ENCODE measurements at regions not wholly inside any gene's neighbourhood (a gene's known extent, or its start where the extent isn't known, plus 50 kb on each side); places are given as distances from the start of the nearest gene placed in this dataset.
"Not testable (repeated sequence)": the region's sequence is repeated elsewhere in the genome, so short reads cannot be mapped to it uniquely, and the experiment has no call there.

DNA sequence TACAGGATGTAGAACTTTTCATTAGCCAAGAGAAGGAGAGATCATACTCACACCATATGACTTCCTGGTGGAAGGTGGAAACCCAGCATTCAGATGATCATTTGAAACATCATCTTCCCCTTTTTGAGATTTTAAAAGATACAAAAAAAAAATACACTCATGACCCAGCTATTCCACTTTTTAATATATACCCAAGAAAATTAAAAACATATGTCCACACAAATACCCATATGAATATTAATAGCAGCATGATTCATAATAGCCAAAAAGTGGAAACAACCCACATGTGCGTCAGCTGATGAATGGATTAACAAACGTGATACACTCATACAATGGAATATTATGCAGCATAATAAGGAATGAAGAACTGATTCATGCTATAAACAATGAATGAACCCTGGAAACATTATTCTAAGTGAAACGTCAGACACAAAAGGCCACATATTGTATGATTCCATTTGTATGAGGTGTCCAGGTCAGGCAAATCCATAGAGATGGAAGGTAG lies 130.0 kb upstream of the SGK1 start:
- no peak for DNase-seq

DNA sequence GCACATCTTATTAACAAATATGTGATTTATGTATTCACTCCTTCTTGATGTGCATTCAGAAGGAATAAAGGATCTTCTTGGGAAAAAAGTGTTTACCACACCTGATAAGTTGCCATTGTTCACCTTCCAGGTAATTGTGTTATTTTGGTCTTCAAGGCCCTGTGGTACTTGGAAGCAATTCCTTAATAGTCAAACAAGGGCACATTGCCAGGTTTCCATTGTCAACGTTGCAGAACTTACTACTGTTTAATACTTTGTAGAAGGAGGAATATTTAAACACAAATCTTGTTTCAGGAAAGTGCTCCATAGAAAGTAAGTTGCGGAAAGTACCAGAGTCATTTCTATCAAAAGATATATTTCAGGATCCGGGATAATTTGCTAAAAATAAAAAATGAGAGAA lies 129.5 kb upstream of the SGK1 start:
- no peak for DNase-seq

DNA sequence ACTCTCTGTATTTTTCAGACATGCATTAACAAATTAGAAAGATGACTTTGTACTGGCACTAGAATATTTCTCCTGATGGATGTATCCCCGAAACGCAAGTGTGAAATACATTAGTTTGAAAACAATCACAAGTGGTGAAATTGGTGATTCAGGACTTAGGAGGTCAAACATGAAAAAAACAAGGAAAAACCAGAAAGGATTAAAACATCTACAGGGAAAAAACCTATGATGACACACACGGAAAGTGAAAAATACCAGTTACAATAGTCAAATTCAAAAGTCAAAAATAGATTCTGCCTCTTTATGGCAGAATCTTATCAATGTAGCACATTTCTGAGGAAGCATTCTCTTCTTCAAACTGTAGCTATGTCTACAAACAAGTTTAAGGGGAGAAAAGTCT lies 129.0 kb upstream of the SGK1 start:
- DNase-seq = no peak

DNA sequence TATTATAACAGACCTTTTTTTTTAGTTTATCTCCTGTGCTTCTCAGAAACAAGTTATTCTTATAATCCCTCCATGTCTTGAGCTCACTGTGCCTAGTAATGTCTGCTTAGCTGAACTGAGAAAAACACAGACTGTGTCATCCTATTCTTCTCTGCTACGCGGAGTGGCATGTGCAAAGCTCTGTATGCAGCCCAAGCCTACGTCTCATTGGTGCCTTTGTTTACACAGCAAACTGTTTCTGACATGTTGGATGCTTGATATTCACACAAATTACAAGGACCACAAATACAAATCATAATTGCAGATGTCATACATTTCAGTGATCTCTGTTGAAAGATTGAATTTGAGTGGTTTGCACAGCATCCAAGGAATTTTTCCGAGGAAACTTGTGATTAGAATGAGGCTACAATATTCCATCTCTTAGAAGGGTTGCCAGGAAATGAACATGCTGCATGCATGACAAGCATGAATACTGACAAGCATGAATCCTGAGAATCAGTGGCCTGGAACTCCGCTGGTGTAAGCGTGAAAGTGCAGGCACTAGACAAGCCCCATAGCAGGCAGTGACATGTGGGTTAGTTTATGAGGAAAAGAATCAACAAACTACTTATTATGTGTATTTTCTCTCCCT lies 128.4 kb upstream of the SGK1 start:
- DNase-seq = no peak

DNA sequence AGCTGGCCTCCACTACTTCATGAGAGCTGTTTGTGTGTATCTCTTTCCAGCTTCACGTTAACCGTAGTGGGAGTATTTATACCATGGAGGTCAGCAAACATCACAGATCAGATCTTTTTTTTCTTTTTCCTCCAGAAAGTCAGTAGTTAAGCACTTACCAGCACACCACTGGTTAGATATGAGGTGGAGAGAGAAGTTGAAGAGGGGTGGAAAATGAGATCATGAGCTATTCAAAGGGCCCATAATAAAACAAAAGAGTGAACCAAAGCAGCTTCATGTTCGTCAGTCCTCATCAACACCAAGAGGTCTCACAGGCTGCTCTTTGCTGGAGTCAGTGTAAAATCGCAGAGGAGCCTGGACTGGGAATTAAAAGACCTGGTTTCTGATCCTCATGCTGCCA lies 125.1 kb upstream of the SGK1 start:
- DNase-seq = no peak

DNA sequence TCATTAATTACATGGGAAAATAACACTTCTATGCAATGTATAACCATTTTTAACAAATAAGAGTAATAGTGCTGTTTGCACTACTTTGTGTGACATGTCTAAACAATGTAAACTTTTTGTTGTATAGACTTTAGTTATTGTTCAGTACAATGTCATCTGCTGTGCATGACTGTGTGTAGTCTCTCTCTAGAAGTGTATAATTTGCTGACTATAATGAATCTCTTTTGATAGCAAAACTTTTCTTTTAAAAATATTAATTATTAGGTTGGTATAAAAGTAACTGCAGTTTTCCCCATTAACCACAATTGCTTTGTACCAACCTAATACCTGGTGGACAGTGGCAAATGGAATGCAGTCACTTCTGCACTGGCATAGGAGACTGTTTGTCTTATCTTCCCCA lies 124.2 kb upstream of the SGK1 start:
- no peak for DNase-seq

DNA sequence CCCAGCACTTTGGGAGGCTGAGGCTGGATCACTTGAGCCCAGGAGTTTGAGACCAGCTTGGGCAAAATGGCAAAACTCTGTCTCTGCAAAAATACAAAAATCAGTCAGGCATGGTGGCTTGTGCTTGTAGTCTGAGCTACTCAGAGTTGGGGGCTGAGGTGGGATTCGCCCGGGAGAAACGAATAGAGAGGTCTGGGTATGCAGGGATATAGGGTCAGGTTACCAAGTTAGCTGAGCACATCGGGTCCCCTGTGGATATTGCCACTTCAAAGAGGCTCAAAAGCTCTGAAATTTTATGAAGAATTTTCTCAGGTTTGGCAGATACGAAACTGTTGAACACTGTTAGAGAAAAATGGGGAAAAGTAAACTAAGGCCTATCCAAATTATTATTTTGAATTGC lies 120.9 kb upstream of the SGK1 start:
- DNase-seq = no peak

DNA sequence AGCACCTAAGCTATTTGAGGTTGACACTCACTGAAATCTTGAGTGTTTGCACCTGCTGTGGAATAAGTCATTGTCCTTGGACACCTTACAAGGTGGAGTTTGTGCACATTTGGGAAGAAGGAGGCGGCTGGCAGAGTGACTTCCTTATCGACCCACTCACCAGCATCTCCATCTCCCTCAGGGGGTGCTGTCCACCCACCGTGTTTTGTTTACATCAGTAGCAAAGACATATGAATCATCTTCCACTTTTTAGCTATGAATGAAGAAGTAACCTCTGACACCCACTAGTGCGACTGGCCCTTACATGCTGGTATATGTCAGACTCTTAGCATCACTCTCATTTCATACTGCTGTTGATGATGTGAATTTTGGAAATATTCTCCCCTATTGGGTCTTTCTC lies 119.5 kb upstream of the SGK1 start:
- peak; percentile 7 for DNase-seq

DNA sequence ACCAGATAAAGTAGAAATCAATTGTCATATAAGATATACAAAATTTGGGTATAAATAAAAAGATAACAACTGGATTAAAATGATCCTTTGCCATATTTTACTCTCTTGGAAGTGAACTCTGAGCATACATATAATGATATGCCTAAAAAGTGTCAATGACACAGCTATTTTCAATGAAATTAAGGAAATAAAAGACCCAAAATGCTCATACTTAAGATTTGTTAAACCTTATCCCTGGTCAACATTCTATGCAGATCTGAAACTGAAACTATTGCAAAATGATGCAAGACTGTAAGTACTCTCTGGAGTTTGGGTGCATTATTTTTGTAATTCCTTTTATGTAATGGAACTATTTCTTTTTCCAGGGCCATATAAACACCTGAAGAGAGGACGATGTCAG lies 119.0 kb upstream of the SGK1 start:
- DNase-seq = no peak

DNA sequence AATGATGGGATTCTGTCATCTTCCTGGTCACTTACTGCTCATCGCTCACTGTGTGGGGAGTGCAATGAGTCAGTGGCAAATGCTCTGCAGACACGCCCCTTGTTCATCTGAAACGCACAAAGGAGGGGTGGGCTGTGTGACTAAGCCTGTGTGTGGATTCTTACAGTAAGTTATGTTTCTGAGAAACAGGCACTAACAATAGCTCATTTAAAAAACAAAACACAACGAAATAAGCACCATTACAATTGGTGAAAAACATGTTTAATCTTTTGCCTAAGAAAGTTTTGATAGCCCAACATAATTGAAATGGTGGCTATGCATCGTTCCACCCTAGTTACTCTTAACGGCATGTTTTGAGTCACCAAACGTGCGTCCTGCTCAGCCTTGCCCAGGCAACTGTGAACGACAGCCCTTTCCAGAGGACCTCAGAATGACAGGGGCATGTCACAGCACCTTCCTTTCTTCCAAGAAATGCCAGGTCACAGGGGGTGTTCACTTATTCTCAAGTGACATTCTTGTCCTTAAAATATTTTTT lies 118.4 kb upstream of the SGK1 start:
- peak; percentile 58 for DNase-seq

DNA sequence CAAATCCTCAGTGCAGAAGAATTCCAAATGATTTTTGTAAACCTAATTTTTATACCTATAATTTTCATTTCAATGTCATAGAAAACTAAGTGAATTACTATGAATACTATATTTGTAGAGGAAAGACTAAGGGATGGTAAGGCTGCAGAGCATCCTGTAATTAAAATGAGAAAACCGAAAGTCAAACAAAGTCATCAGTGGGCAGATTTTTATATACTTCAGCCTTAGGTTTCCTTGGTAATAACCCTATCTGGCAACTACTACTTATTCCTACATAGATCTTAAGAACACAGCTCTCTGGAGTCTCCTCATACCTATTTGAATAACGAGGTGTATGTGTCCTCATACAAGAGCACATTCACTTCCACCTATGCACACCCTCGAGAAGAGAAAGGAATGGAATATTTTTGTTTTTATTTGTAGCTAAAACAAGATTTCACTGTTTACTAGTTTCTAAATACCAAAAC lies 117.9 kb upstream of the SGK1 start:
- DNase-seq = no peak

DNA sequence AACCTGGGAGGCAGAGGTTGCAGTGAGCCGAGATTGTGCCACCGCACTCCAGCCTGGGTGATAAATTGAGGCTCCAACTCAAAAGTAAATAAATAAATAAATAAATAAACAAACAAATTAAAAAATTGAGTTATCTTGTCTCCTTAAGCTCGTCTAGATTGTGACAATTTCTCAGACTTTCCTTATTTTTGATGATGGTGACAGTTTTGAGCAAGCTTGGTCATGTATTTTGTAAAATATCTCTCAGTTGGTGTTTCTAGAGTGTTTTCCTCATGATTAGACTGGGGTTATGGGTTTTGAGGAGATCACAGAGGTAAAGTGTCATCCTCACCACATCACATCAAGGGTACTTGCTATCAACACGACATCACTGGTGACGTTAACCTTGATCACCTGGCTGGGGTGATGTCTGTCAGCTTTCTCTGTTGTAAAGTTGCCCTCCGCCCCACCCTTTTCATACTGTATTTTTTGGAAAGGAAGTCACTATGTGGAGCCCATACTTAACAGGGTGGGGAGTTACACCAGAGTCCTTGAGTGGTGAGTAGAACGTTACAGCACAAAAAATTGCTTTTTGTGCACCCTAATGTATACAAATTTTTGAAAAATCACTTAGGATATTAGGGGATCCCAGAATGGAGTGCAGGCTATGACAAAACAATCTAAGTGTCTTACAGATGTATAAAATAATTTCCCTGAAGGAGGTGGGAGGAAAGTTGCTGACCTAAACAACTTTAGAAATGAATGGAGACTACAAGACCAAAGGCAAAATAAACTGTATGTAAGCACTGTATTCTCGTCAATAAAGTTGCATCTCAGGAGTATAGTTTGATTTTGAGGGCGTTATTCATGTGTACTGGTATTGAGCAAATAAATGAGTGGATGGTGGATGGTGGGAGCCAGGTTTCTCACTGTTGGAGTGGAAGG lies 116.4 kb upstream of the SGK1 start:
- no peak for DNase-seq

DNA sequence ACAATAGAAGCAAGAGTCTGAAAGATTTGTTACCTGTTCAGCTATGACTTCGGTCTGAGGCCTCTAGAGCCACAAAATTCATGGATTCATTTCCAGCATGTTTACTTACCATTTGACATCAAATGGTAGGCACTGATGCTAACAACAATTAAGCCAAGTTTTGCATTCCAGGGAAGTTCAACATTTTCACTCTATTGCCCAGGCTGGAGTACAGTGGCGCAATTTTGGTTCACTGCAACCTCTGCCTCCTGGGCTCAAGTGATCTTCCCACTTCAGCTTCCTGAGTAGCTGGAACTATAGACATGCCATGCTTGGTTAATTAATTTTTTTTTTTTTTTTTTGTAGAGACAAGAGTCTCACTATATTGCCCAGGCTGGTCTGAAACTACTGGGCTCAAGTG lies 114.1 kb upstream of the SGK1 start:
- DNase-seq = no peak

DNA sequence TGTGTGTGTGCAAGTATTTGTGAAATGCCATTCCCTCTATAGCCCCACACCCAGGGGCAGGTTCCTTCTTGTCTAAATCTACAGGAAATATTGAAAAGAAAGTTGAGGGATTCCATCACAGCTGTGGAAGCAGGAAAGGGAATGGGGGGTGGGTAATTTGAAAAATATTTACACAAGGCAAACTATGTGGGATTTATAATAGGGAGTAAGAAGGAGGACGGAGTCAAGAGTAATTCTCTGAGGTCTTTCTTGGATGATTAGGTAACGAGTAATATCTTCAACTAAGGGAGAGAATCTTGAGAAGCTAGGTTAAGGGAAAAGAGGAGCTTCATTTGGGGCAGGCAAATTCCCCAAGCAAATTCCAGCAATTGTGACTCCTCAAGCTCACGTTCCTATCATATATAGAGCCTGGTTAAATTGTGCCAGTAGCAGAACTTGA lies 113.5 kb upstream of the SGK1 start:
- no peak for DNase-seq

DNA sequence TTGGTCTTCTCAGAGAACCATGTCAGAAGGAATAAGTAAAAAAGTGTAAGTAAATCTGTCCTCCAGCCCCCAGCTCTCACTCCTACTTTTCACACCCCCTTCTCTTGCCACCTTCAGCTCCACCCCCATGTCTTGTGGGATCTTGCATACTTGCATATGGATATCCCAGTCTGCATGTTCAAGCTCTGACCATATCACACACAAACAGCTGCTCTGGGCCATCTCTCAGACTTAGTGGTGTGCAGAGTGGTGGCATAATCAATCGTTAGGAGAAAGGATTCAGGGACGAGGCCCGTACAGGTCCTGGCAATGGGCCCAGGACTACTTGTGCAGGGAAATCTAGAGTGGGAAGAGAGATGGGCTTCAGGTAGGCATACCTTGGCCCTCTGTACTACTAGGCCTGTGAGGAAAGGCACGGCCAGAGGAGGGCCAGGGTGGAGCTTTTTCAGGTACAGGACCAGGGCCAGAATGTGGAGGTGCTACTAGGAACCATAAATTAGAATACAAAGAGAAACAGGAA lies 112.0 kb upstream of the SGK1 start:
- no peak for DNase-seq

DNA sequence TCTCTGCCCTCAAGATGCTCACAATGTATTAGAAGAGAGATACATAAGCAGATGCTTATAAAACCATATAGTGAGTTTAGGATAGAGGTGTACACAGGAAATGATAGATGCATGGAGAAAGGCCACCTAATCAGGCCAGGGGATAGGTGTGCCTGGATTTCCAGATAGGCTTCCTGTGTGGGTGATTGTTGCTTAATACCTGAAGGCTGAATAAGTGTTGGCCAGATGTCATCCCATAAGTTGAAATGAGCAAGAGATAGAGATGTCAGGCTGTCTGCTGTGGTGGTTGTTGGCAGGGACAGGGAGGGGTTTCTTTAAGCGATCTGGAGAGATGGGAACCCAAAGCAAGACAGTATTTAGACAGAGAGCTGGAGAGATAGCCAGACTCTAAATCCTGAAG lies 109.8 kb upstream of the SGK1 start:
- no peak for DNase-seq

DNA sequence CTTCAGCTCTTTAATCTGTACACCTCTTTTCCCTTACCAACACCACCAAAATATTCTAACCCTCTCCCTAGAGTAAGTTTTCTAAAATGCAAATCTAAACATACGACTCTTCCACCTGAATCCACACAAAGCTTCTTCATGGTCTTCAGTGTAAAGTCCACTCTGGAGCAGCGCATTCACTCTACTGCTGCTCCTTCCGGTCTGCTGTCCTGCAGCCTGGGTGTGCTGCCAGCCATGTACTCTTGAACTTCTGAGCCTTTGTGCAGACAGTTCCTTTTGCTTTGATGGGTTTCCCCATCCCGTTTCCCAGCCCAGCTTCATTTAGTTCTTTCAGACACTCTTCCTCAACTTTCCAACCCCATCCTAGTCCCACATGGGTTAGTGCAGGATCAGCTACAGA lies 108.7 kb upstream of the SGK1 start:
- DNase-seq = no peak

DNA sequence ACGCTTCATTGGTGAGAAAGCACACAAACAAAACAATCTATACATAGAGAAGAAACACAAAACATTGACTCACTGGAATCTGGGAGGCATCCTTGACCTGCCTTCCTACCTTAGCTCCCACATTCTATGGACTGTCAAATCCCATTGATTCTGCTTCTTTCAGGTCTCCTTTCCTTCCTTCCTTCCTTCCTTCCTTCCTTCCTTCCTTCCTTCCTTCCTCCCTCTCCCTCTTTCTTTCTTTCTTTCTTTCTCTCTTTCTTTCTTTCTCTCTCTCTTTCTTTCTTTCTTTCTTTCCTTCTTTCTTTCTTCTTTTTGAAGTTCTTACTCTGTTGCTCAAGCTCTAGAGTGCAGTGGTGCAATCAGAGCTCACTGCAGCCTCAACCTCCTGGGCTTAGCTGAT lies 108.0 kb upstream of the SGK1 start:
- DNase-seq = not testable (repeated sequence)

DNA sequence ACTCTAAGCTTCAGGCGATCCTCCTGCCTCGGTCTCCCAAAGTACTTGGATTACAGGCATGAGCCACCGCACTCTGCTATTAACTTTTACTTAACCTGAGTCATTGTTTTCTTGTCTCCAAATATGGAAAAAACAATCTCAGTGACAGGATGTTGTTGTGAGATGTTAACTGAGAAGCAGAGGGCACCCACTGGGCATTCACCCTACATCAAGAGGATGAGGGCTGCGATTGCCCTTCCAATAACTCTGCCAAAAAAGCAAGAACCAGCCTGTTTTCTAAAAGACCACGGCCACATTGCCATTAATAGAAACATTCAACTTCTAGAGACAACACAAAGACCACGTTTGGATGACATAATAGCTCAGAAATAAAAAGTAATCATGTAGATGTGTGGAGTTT lies 107.6 kb upstream of the SGK1 start:
- no peak for DNase-seq

DNA sequence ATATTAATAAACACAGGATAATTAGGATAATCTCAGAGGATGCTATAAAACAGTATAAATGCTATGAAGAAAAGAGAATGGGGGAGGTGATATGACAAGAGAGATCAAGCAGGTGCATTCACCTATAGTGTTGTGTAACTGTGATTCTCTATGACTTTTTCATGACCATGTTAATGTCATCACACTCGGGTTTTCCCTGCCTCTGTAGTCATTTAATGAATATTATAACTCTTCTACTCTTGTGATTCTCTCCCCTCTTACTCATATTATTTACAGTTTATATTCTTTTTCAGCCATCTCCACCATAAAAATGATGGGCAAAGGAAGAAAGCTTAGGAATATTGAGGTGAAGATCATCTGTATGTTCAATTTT lies 106.9 kb upstream of the SGK1 start:
- DNase-seq = no peak

DNA sequence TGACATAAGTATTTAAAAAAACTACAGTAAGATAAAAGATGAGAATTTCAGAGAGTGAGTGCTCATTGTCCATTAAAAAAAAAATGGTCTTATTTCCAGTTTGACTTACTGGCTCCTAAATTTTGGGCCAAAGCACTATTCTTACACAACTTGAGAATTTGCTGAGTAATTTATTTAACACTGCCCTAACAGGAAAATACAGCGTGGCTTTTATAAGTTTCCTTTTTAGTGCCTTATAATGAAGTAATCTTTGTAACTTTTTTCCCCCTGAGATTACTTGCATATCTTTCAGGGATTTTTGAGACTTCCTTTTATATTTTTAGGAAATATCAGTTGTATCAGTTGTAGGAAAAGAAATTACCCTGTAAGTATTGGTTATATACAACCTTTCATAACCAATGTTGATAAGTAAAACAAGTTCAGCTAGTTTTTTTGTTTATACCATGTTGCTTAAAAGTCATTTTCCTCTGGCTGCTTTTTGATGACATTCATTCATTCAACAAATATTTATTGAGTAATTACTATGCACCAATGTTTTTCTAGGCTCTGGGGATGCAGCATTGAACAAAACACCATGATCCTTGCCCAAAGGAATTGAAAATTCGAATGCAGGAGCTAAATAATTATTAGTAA lies 106.4 kb upstream of the SGK1 start:
- no peak for DNase-seq

DNA sequence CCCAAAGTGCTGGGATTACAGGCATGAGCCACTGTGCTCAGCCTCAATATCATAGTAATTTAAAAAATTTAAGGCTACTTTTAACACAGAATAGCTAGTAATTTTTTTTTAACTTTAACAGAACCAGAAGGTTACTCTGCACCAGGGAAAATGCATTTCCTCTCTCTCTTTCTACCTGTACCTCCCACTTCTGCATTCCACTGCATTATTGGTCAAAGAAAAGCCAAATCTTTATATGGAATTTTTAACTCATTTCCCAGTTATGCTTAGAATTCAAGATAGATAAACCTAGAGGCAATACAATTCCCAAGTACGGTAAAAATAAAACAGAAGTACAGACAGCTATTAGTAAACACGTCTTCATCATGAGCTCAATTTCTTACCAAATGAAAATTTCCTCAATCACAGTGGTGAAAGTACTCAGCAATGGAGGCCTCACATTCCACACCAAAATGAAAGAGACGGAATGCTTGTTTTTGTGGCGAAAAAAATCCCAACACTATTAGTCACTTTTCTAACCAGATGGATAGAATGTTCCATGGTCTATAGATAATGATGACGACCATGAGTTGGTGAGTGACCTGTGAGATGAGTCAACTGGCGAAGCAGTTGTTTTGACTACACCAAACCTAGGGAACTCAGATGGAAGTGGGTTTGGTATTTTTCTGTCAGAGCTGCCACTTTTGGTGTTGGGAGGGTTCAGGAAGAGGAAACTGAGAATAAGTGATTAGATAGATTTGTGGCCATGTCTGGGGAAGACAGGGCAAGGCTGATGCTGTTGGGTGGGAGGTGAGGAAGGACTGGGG lies 104.7 kb upstream of the SGK1 start:
- DNase-seq = peak; percentile 24
